Neural cell (in vitro differentiated cells): ENCODE measurements at regions not wholly inside any gene's neighbourhood (a gene's known extent, or its start where the extent isn't known, plus 50 kb on each side); places are given as distances from the start of the nearest gene placed in this dataset.

Experiments used
- EP300 ChIP-seq: fragments of 450-650 bp; conservative IDR thresholded peaks from 2 replicates; pipeline ENCODE4 v1.6.1; 2014; ENCODE audit warnings: antibody characterized with exemption, mild to moderate bottlenecking, moderate library complexity; ENCODE audit not compliant: poor library complexity, severe bottlenecking
- EZH2 ChIP-seq: fragments of 200-600, 300-800 bp; shearing (Covaris generic), sonication (generic); IDR thresholded peaks from 2 replicates; pipeline ENCODE4 v1.6.1; 2014; ENCODE audit warnings: antibody characterized with exemption, low read length, borderline replicate concordance, mild to moderate bottlenecking; ENCODE audit not compliant: insufficient read depth, poor library complexity, severe bottlenecking
- MXI1 ChIP-seq: fragments of 450-650 bp; conservative IDR thresholded peaks from 2 replicates; pipeline ENCODE4 v1.6.1; 2014; ENCODE audit warnings: antibody characterized with exemption, mild to moderate bottlenecking; ENCODE audit not compliant: poor library complexity, severe bottlenecking
- POLR2AphosphoS5 ChIP-seq: IDR thresholded peaks from 2 replicates; pipeline ENCODE4 v1.6.1; 2012
- RAD21 ChIP-seq: fragments of 450-650 bp; conservative IDR thresholded peaks from 2 replicates; pipeline ENCODE4 v1.6.1; 2014; ENCODE audit warnings: antibody characterized with exemption, mild to moderate bottlenecking, moderate library complexity
- SMC3 ChIP-seq: fragments of 450-650 bp; conservative IDR thresholded peaks from 2 replicates; pipeline ENCODE4 v1.6.1; 2014; ENCODE audit warnings: antibody characterized with exemption, mild to moderate bottlenecking, moderate library complexity; ENCODE audit not compliant: poor library complexity
- TF ChIP-seq, protein P1 (sequence below): fragments of 450-650 bp; IDR thresholded peaks from 2 replicates; pipeline ENCODE4 v1.5.1; 2014; ENCODE audit warnings: antibody characterized with exemption, mild to moderate bottlenecking, moderate library complexity; ENCODE audit not compliant: poor library complexity, severe bottlenecking
- TF ChIP-seq, protein P2 (sequence below): IDR thresholded peaks from 2 replicates; pipeline ENCODE4 v1.6.1; 2012; ENCODE audit warnings: borderline replicate concordance

DNA sequence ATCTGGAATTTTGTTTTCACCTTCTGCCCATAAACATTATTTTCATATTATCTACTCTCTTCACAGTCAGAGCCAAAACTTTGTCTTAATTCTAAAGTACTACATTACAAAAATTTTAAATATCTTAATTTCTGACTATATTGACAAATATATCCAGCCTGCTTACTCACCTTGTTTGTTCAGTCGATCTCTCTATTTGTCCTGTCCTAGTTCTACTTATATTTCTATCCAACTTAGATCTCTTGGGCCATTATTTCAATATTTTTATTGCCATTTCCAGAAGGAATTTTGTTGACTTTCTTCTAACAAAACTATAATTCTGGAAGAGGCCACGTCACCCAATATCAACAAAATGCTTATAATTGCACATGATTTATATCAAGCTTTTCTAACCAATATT, 652.8 kb upstream of the CTNND2 start:
- TF ChIP-seq, protein P1, sequence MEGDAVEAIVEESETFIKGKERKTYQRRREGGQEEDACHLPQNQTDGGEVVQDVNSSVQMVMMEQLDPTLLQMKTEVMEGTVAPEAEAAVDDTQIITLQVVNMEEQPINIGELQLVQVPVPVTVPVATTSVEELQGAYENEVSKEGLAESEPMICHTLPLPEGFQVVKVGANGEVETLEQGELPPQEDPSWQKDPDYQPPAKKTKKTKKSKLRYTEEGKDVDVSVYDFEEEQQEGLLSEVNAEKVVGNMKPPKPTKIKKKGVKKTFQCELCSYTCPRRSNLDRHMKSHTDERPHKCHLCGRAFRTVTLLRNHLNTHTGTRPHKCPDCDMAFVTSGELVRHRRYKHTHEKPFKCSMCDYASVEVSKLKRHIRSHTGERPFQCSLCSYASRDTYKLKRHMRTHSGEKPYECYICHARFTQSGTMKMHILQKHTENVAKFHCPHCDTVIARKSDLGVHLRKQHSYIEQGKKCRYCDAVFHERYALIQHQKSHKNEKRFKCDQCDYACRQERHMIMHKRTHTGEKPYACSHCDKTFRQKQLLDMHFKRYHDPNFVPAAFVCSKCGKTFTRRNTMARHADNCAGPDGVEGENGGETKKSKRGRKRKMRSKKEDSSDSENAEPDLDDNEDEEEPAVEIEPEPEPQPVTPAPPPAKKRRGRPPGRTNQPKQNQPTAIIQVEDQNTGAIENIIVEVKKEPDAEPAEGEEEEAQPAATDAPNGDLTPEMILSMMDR, result no peak
- no peak for TF ChIP-seq POLR2AphosphoS5
- TF ChIP-seq EP300, result no peak
- no peak for TF ChIP-seq EZH2
- TF ChIP-seq RAD21, result no peak
- TF ChIP-seq SMC3, result no peak
- TF ChIP-seq, protein P2, sequence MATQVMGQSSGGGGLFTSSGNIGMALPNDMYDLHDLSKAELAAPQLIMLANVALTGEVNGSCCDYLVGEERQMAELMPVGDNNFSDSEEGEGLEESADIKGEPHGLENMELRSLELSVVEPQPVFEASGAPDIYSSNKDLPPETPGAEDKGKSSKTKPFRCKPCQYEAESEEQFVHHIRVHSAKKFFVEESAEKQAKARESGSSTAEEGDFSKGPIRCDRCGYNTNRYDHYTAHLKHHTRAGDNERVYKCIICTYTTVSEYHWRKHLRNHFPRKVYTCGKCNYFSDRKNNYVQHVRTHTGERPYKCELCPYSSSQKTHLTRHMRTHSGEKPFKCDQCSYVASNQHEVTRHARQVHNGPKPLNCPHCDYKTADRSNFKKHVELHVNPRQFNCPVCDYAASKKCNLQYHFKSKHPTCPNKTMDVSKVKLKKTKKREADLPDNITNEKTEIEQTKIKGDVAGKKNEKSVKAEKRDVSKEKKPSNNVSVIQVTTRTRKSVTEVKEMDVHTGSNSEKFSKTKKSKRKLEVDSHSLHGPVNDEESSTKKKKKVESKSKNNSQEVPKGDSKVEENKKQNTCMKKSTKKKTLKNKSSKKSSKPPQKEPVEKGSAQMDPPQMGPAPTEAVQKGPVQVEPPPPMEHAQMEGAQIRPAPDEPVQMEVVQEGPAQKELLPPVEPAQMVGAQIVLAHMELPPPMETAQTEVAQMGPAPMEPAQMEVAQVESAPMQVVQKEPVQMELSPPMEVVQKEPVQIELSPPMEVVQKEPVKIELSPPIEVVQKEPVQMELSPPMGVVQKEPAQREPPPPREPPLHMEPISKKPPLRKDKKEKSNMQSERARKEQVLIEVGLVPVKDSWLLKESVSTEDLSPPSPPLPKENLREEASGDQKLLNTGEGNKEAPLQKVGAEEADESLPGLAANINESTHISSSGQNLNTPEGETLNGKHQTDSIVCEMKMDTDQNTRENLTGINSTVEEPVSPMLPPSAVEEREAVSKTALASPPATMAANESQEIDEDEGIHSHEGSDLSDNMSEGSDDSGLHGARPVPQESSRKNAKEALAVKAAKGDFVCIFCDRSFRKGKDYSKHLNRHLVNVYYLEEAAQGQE, result no peak
- TF ChIP-seq MXI1, result no peak
